ENCODE measurements at regions not wholly inside any gene's neighbourhood (a gene's known extent, or its start where the extent isn't known, plus 50 kb on each side); places are given as distances from the start of the nearest gene placed in this dataset.

GRCh38 chr4:169912996-169913395, 113.2 kb downstream of the MFAP3L start:
- no peak for TF ChIP-seq CTCF (IDR thresholded peaks at IDR 0.05)
- no peak for TF ChIP-seq POLR2A (IDR thresholded peaks at IDR 0.05)

All from esophagus squamous epithelium (tissue), 4 donors.